Hepatocyte (in vitro differentiated cells): ENCODE measurements at regions not wholly inside any gene's neighbourhood (a gene's known extent, or its start where the extent isn't known, plus 50 kb on each side); places are given as distances from the start of the nearest gene placed in this dataset.

ENCODE experiments used
- EZH2 ChIP-seq: fragments of 200-600 bp; sonication (generic); IDR thresholded peaks from 2 replicates; pipeline ENCODE4 v1.6.1; 2016; ENCODE audit warnings: antibody characterized with exemption, mild to moderate bottlenecking, borderline replicate concordance
- EZH2phosphoT487 ChIP-seq: fragments of 200-600 bp; sonication (generic); IDR thresholded peaks from one replicate; pipeline ENCODE4 v1.6.1; 2018; ENCODE audit warnings: antibody characterized with exemption, mild to moderate bottlenecking, low read depth, moderate library complexity; ENCODE audit not compliant: unreplicated experiment, severe bottlenecking
- TF ChIP-seq, protein P1 (sequence below): fragments of 200-600 bp; sonication (generic); IDR thresholded peaks from 2 replicates; pipeline ENCODE4 v1.5.1; 2016; ENCODE audit warnings: antibody characterized with exemption, mild to moderate bottlenecking; ENCODE audit not compliant: poor library complexity

DNA sequence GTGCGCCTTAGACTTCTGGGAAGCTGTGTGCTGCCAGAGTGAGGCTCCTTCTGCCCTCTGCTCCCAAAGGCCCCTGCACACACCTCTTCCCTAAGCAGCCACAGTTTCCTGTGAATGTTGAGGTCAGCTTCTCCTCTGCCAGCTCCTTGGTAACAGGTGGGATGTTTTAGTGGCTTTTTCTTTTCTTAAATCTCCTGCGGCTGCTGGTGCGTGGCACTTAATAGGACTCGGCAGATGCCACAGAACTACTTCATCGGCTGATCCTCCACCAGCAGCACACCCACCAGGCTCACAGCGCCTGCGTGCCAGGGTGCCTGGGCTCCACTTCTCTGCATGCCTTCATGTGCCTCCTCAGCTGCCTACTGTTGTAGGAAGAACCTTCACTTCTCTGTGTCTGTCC lies 87.8 kb downstream of the RCN1 start:
- TF ChIP-seq, protein P1, sequence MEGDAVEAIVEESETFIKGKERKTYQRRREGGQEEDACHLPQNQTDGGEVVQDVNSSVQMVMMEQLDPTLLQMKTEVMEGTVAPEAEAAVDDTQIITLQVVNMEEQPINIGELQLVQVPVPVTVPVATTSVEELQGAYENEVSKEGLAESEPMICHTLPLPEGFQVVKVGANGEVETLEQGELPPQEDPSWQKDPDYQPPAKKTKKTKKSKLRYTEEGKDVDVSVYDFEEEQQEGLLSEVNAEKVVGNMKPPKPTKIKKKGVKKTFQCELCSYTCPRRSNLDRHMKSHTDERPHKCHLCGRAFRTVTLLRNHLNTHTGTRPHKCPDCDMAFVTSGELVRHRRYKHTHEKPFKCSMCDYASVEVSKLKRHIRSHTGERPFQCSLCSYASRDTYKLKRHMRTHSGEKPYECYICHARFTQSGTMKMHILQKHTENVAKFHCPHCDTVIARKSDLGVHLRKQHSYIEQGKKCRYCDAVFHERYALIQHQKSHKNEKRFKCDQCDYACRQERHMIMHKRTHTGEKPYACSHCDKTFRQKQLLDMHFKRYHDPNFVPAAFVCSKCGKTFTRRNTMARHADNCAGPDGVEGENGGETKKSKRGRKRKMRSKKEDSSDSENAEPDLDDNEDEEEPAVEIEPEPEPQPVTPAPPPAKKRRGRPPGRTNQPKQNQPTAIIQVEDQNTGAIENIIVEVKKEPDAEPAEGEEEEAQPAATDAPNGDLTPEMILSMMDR, result no peak
- no peak for TF ChIP-seq EZH2
- no peak for TF ChIP-seq EZH2phosphoT487
